Neural cell (in vitro differentiated cells): ENCODE measurements at regions not wholly inside any gene's neighbourhood (a gene's known extent, or its start where the extent isn't known, plus 50 kb on each side); places are given as distances from the start of the nearest gene placed in this dataset.

Experiments
- H2AFZ ChIP-seq: fragments of 200-600, 300-800 bp; sonication (generic), shearing (Covaris generic); 2 replicates; pipeline ENCODE4 v1.6.0; 2014; ENCODE audit warnings: low read depth, mild to moderate bottlenecking, antibody characterized with exemption, low read length, moderate library complexity
- H3F3A ChIP-seq: fragments of 200-600 bp; shearing (Covaris generic); 2 replicates; pipeline ENCODE4 v1.6.1; 2016; ENCODE audit warnings: mild to moderate bottlenecking, moderate library complexity, mixed read lengths, antibody characterized with exemption, low read length; ENCODE audit not compliant: insufficient read depth, poor library complexity, severe bottlenecking
- H3K27ac ChIP-seq: fragments of 200-600, 300-800 bp; sonication (generic), shearing (Covaris generic); 2 replicates; pipeline ENCODE4 v1.5.1; 2014; ENCODE audit warnings: mild to moderate bottlenecking, low read length, moderate library complexity
- H3K27me3 ChIP-seq: fragments of 300-800, 200-600 bp; sonication (generic), shearing (Covaris generic); 2 replicates; pipeline ENCODE4 v1.6.0; 2014; ENCODE audit warnings: mild to moderate bottlenecking, low read depth, low read length, moderate library complexity; ENCODE audit not compliant: insufficient read depth
- H3K36me3 ChIP-seq: fragments of 300-800, 200-600 bp; sonication (generic), shearing (Covaris generic); 2 replicates; pipeline ENCODE4 v1.5.1; 2014; ENCODE audit warnings: mild to moderate bottlenecking, antibody characterized with exemption, low read length, moderate library complexity; ENCODE audit not compliant: insufficient read depth
- H3K4me2 ChIP-seq: fragments of 300-800, 200-600 bp; sonication (generic), shearing (Covaris generic); 2 replicates; pipeline ENCODE4 v1.6.0; 2014; ENCODE audit warnings: mild to moderate bottlenecking, low read length
- H3K4me3 ChIP-seq: fragments of 300-800, 200-600 bp; sonication (generic), shearing (Covaris generic); 2 replicates; pipeline ENCODE4 v1.5.1; 2014; ENCODE audit warnings: mild to moderate bottlenecking, low read length, moderate library complexity
- H3K79me2 ChIP-seq: fragments of 200-600 bp; shearing (Covaris generic); replicated peaks from 2 replicates; pipeline ENCODE4 v1.6.0; 2014; ENCODE audit warnings: mild to moderate bottlenecking, low read length, moderate library complexity; ENCODE audit not compliant: insufficient read depth
- H3K9ac ChIP-seq: fragments of 300-800, 200-600 bp; sonication (generic), shearing (Covaris generic); 2 replicates; pipeline ENCODE4 v1.6.1; 2016; ENCODE audit warnings: mild to moderate bottlenecking, low read length, mixed read lengths
- H3K9me2 ChIP-seq: fragments of 200-600 bp; shearing (Covaris generic); 2 replicates; pipeline ENCODE4 v1.6.1; 2016; ENCODE audit warnings: mild to moderate bottlenecking, low read length, mixed read lengths; ENCODE audit not compliant: insufficient read depth
- H3K9me3 ChIP-seq: fragments of 200-600, 300-800 bp; sonication (generic), shearing (Covaris generic); 2 replicates; pipeline ENCODE4 v1.6.1; 2016; ENCODE audit warnings: mild to moderate bottlenecking, mixed run types, low read length, moderate library complexity, mixed read lengths
- H4K20me1 ChIP-seq: fragments of 200-600 bp; shearing (Covaris generic); 2 replicates; pipeline ENCODE4 v1.6.1; 2016; ENCODE audit warnings: mild to moderate bottlenecking, mixed run types; ENCODE audit not compliant: insufficient read depth
- EP300 ChIP-seq: fragments of 450-650 bp; conservative IDR thresholded peaks from 2 replicates; pipeline ENCODE4 v1.6.1; 2014; ENCODE audit warnings: antibody characterized with exemption, mild to moderate bottlenecking, moderate library complexity; ENCODE audit not compliant: poor library complexity, severe bottlenecking
- EZH2 ChIP-seq: fragments of 200-600, 300-800 bp; shearing (Covaris generic), sonication (generic); IDR thresholded peaks from 2 replicates; pipeline ENCODE4 v1.6.1; 2014; ENCODE audit warnings: antibody characterized with exemption, low read length, borderline replicate concordance, mild to moderate bottlenecking; ENCODE audit not compliant: insufficient read depth, poor library complexity, severe bottlenecking
- MXI1 ChIP-seq: fragments of 450-650 bp; conservative IDR thresholded peaks from 2 replicates; pipeline ENCODE4 v1.6.1; 2014; ENCODE audit warnings: antibody characterized with exemption, mild to moderate bottlenecking; ENCODE audit not compliant: poor library complexity, severe bottlenecking
- POLR2AphosphoS5 ChIP-seq: IDR thresholded peaks from 2 replicates; pipeline ENCODE4 v1.6.1; 2012
- RAD21 ChIP-seq: fragments of 450-650 bp; conservative IDR thresholded peaks from 2 replicates; pipeline ENCODE4 v1.6.1; 2014; ENCODE audit warnings: antibody characterized with exemption, mild to moderate bottlenecking, moderate library complexity
- SMC3 ChIP-seq: fragments of 450-650 bp; conservative IDR thresholded peaks from 2 replicates; pipeline ENCODE4 v1.6.1; 2014; ENCODE audit warnings: antibody characterized with exemption, mild to moderate bottlenecking, moderate library complexity; ENCODE audit not compliant: poor library complexity
- TAF1 ChIP-seq: IDR thresholded peaks from 2 replicates; pipeline ENCODE4 v1.6.1; 2012; ENCODE audit warnings: low read depth
- TF ChIP-seq, protein P1 (sequence below): IDR thresholded peaks from 2 replicates; pipeline ENCODE4 v1.6.1; 2012; ENCODE audit warnings: borderline replicate concordance
- TF ChIP-seq, protein P2 (sequence below): fragments of 450-650 bp; IDR thresholded peaks from 2 replicates; pipeline ENCODE4 v1.5.1; 2014; ENCODE audit warnings: antibody characterized with exemption, mild to moderate bottlenecking, moderate library complexity; ENCODE audit not compliant: poor library complexity, severe bottlenecking

DNA sequence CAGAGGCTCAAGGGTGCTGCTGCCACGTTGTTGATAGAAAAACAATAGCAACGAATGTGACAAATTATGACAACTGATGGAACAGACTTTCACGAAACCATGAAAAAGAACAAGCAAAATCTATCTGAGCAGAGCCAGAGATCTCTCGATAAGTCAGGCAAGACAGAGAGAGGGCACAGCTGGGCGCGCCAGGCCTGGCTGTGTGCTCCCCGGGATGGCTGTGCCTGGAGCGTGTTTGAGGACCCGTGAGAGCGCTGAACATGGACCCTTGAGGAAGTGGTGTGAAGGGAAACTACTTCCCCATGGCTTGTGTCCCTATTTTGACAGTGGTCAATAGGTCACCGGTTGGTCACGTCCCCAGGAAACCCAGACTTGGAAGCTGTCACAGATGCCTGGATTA is 83.1 kb upstream of the FGF3 start:
- Histone ChIP-seq H3K9me2 (no peaks in the 10 kb centered on the region), H3F3A (no peaks in the 10 kb centered on the region), H3K79me2 (no peaks in the 10 kb centered on the region), H3K4me3 (no peak overlapping the region), H3K27me3 (no peaks in the 10 kb centered on the region), H4K20me1 (no peaks in the 10 kb centered on the region), H3K4me2 (no peak overlapping the region), H3K27ac (no peak overlapping the region), H3K9ac (no peak overlapping the region), H3K9me3 (no peaks in the 10 kb centered on the region), H2AFZ (no peak overlapping the region), H3K36me3 (no peaks in the 10 kb centered on the region)
- TF ChIP-seq EZH2 (no peak), SMC3 (no peak), EP300 (no peak), TAF1 (no peak), RAD21 (no peak), POLR2AphosphoS5 (no peak), MXI1 (no peak)
- TF ChIP-seq, protein P1, sequence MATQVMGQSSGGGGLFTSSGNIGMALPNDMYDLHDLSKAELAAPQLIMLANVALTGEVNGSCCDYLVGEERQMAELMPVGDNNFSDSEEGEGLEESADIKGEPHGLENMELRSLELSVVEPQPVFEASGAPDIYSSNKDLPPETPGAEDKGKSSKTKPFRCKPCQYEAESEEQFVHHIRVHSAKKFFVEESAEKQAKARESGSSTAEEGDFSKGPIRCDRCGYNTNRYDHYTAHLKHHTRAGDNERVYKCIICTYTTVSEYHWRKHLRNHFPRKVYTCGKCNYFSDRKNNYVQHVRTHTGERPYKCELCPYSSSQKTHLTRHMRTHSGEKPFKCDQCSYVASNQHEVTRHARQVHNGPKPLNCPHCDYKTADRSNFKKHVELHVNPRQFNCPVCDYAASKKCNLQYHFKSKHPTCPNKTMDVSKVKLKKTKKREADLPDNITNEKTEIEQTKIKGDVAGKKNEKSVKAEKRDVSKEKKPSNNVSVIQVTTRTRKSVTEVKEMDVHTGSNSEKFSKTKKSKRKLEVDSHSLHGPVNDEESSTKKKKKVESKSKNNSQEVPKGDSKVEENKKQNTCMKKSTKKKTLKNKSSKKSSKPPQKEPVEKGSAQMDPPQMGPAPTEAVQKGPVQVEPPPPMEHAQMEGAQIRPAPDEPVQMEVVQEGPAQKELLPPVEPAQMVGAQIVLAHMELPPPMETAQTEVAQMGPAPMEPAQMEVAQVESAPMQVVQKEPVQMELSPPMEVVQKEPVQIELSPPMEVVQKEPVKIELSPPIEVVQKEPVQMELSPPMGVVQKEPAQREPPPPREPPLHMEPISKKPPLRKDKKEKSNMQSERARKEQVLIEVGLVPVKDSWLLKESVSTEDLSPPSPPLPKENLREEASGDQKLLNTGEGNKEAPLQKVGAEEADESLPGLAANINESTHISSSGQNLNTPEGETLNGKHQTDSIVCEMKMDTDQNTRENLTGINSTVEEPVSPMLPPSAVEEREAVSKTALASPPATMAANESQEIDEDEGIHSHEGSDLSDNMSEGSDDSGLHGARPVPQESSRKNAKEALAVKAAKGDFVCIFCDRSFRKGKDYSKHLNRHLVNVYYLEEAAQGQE, result no peak
- TF ChIP-seq, protein P2, sequence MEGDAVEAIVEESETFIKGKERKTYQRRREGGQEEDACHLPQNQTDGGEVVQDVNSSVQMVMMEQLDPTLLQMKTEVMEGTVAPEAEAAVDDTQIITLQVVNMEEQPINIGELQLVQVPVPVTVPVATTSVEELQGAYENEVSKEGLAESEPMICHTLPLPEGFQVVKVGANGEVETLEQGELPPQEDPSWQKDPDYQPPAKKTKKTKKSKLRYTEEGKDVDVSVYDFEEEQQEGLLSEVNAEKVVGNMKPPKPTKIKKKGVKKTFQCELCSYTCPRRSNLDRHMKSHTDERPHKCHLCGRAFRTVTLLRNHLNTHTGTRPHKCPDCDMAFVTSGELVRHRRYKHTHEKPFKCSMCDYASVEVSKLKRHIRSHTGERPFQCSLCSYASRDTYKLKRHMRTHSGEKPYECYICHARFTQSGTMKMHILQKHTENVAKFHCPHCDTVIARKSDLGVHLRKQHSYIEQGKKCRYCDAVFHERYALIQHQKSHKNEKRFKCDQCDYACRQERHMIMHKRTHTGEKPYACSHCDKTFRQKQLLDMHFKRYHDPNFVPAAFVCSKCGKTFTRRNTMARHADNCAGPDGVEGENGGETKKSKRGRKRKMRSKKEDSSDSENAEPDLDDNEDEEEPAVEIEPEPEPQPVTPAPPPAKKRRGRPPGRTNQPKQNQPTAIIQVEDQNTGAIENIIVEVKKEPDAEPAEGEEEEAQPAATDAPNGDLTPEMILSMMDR, result no peak

DNA sequence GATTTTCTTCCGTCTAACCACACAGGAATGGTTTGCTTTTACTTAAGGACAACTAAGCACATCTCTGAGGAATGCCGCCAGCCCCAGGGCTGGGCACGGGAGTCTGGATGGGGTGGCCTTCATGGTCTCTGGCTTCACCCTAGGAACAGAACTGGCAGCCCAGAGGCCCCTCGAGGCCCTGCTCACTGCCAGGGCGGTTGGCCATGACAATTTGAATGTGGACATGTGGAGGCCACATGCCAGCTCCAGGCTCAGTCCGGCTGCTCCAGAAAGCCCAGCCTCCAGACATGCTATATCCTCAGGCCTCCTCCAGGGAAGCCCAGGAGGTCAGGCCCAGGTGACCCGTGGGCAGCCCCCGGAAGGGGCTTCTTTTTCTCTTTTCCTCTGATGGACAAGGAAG is 84.0 kb upstream of the FGF3 start:
- Histone ChIP-seq H3K9me2 (no peaks in the 10 kb centered on the region), H3K4me2 (no peak overlapping the region), H3K9ac (no peak overlapping the region), H2AFZ (no peak overlapping the region), H3F3A (no peaks in the 10 kb centered on the region), H3K27ac (no peak overlapping the region), H3K27me3 (no peaks in the 10 kb centered on the region), H3K36me3 (no peaks in the 10 kb centered on the region), H3K79me2 (no peaks in the 10 kb centered on the region), H4K20me1 (no peaks in the 10 kb centered on the region), H3K4me3 (no peak overlapping the region), H3K9me3 (no peaks in the 10 kb centered on the region)
- TF ChIP-seq, protein P2, result no peak
- TF ChIP-seq SMC3 (no peak), MXI1 (no peak), RAD21 (no peak), EZH2 (no peak), POLR2AphosphoS5 (no peak), EP300 (no peak)
- TF ChIP-seq, protein P1, result no peak
